SJSA1 (cell line): ENCODE measurements at regions not wholly inside any gene's neighbourhood (a gene's known extent, or its start where the extent isn't known, plus 50 kb on each side); places are given as distances from the start of the nearest gene placed in this dataset.

Source experiments
- DNase-seq, 2 experiments: peaks; one replicate each; pipeline ENCODE4 v3.0.0-alpha.2; 2015 to 2020; ENCODE audit warnings: low spot score in 2 of 2, low read depth in 1 of 2
- H3K27ac ChIP-seq: fragments of 250-450 bp; sonication (Bioruptor Pico); 2 replicates; pipeline ENCODE4 v1.5.1; 2020; ENCODE audit warnings: mild to moderate bottlenecking, moderate library complexity
- H3K27me3 ChIP-seq: fragments of 250-450 bp; sonication (Bioruptor Pico); replicated peaks from 2 replicates; pipeline ENCODE4 v1.5.1; 2020; ENCODE audit warnings: mild to moderate bottlenecking, moderate library complexity
- H3K36me3 ChIP-seq: fragments of 250-450 bp; sonication (Bioruptor Pico); 2 replicates; pipeline ENCODE4 v1.5.1; 2020; ENCODE audit warnings: mild to moderate bottlenecking
- H3K4me1 ChIP-seq: fragments of 250-450 bp; sonication (Bioruptor Pico); replicated peaks from 2 replicates; pipeline ENCODE4 v1.6.1; 2021; ENCODE audit warnings: mild to moderate bottlenecking
- H3K4me3 ChIP-seq: fragments of 250-450 bp; sonication (Bioruptor Pico); 2 replicates; pipeline ENCODE4 v1.5.1; 2020; ENCODE audit warnings: mild to moderate bottlenecking
- H3K9me3 ChIP-seq: fragments of 250-450 bp; sonication (Bioruptor Pico); replicated peaks from 2 replicates; pipeline ENCODE4 v1.5.1; 2020; ENCODE audit warnings: mild to moderate bottlenecking

GRCh38 chr11:127238321-127238720 is 237.8 kb upstream of the KIRREL3 start:
- Histone ChIP-seq H3K36me3 (no peaks in the 10 kb centered on the region), H3K9me3 (no peaks in the 10 kb centered on the region), H3K4me1 (no peaks in the 10 kb centered on the region), H3K27me3 (no peaks in the 10 kb centered on the region), H3K4me3 (no peak overlapping the region), H3K27ac (no peak overlapping the region)
- no peak for DNase-seq

GRCh38 chr11:127236776-127237175 is 236.2 kb upstream of the KIRREL3 start:
- no peak overlapping the region for H3K27ac ChIP-seq
- no peaks in the 10 kb centered on the region for H3K9me3 ChIP-seq

GRCh38 chr11:127233998-127234397 is 233.4 kb upstream of the KIRREL3 start:
- H3K27me3 ChIP-seq = no peaks in the 10 kb centered on the region
- H3K4me1 ChIP-seq = no peaks in the 10 kb centered on the region
- H3K27ac ChIP-seq = no peak overlapping the region
- H3K9me3 ChIP-seq = no peaks in the 10 kb centered on the region
- no peaks in the 10 kb centered on the region for H3K36me3 ChIP-seq
- H3K4me3 ChIP-seq = no peak overlapping the region
- DNase-seq = no peak

More at GRCh38 chr11:127236776-127237175, 236.2 kb upstream of the KIRREL3 start:
- Histone ChIP-seq H3K27me3 (no peaks in the 10 kb centered on the region), H3K4me1 (no peaks in the 10 kb centered on the region), H3K4me3 (no peak overlapping the region), H3K36me3 (no peaks in the 10 kb centered on the region)
- DNase-seq = no peak

- DNase-seq = no peak
- H3K9me3 ChIP-seq = no peaks in the 10 kb centered on the region
- H3K27me3 ChIP-seq = no peaks in the 10 kb centered on the region
Measured at GRCh38 chr11:127230392-127230791, 229.8 kb upstream of the KIRREL3 start.

GRCh38 chr11:127226949-127227348 is 226.4 kb upstream of the KIRREL3 start:
- Histone ChIP-seq H3K27ac (no peak overlapping the region), H3K4me3 (no peak overlapping the region), H3K36me3 (no peaks in the 10 kb centered on the region), H3K27me3 (no peaks in the 10 kb centered on the region), H3K9me3 (no peaks in the 10 kb centered on the region), H3K4me1 (no peaks in the 10 kb centered on the region)
- no peak for DNase-seq

More at GRCh38 chr11:127230392-127230791, 229.8 kb upstream of the KIRREL3 start:
- no peaks in the 10 kb centered on the region for H3K36me3 ChIP-seq
- H3K4me1 ChIP-seq = no peaks in the 10 kb centered on the region
- H3K4me3 ChIP-seq = no peak overlapping the region
- no peak overlapping the region for H3K27ac ChIP-seq

GRCh38 chr11:127226380-127226779 is 225.8 kb upstream of the KIRREL3 start:
- Histone ChIP-seq H3K9me3 (no peaks in the 10 kb centered on the region), H3K27me3 (no peaks in the 10 kb centered on the region), H3K4me3 (no peak overlapping the region), H3K36me3 (no peaks in the 10 kb centered on the region), H3K4me1 (no peaks in the 10 kb centered on the region), H3K27ac (no peak overlapping the region)
- no peak for DNase-seq

GRCh38 chr11:127225619-127226018 is 225.0 kb upstream of the KIRREL3 start:
- Histone ChIP-seq H3K4me3 (no peak overlapping the region), H3K27ac (no peak overlapping the region), H3K27me3 (no peaks in the 10 kb centered on the region), H3K9me3 (no peaks in the 10 kb centered on the region), H3K36me3 (no peaks in the 10 kb centered on the region), H3K4me1 (no peaks in the 10 kb centered on the region)
- no peak for DNase-seq

GRCh38 chr11:127224276-127224675 is 223.7 kb upstream of the KIRREL3 start:
- no peaks in the 10 kb centered on the region for H3K27me3 ChIP-seq
- H3K4me3 ChIP-seq = no peak overlapping the region
- no peak overlapping the region for H3K27ac ChIP-seq
- no peaks in the 10 kb centered on the region for H3K9me3 ChIP-seq
- no peaks in the 10 kb centered on the region for H3K4me1 ChIP-seq
- H3K36me3 ChIP-seq = no peaks in the 10 kb centered on the region
- DNase-seq = no peak

GRCh38 chr11:127223633-127224032 is 223.1 kb upstream of the KIRREL3 start:
- Histone ChIP-seq H3K4me3 (no peak overlapping the region), H3K27ac (no peak overlapping the region), H3K9me3 (no peaks in the 10 kb centered on the region), H3K36me3 (no peaks in the 10 kb centered on the region), H3K27me3 (no peaks in the 10 kb centered on the region), H3K4me1 (no peaks in the 10 kb centered on the region)
- no peak for DNase-seq

GRCh38 chr11:127223026-127223425 is 222.5 kb upstream of the KIRREL3 start:
- Histone ChIP-seq H3K4me1 (no peaks in the 10 kb centered on the region), H3K4me3 (no peak overlapping the region), H3K9me3 (no peaks in the 10 kb centered on the region), H3K27me3 (no peaks in the 10 kb centered on the region), H3K27ac (no peak overlapping the region), H3K36me3 (no peaks in the 10 kb centered on the region)
- DNase-seq = no peak

- Histone ChIP-seq H3K27me3 (no peaks in the 10 kb centered on the region), H3K36me3 (no peaks in the 10 kb centered on the region), H3K27ac (no peak overlapping the region), H3K9me3 (no peaks in the 10 kb centered on the region), H3K4me1 (no peaks in the 10 kb centered on the region), H3K4me3 (no peak overlapping the region)
- no peak for DNase-seq
Measured at GRCh38 chr11:127219704-127220103, 219.1 kb upstream of the KIRREL3 start.

GRCh38 chr11:127218275-127218608 is 217.7 kb upstream of the KIRREL3 start:
- DNase-seq = no peak
- Histone ChIP-seq H3K4me3 (no peak overlapping the region), H3K27me3 (no peaks in the 10 kb centered on the region), H3K4me1 (no peaks in the 10 kb centered on the region), H3K27ac (no peak overlapping the region), H3K36me3 (no peaks in the 10 kb centered on the region), H3K9me3 (no peaks in the 10 kb centered on the region)

GRCh38 chr11:127217452-127218274 is 217.1 kb upstream of the KIRREL3 start:
- no peaks in the 10 kb centered on the region for H3K4me1 ChIP-seq
- DNase-seq = no peak
- no peak overlapping the region for H3K27ac ChIP-seq
- H3K9me3 ChIP-seq = no peaks in the 10 kb centered on the region
- H3K36me3 ChIP-seq = no peaks in the 10 kb centered on the region
- H3K27me3 ChIP-seq = no peaks in the 10 kb centered on the region
- H3K4me3 ChIP-seq = no peak overlapping the region

GRCh38 chr11:127205688-127206217 is 205.2 kb upstream of the KIRREL3 start:
- Histone ChIP-seq H3K9me3 (no peaks in the 10 kb centered on the region), H3K4me1 (no peaks in the 10 kb centered on the region), H3K36me3 (no peaks in the 10 kb centered on the region), H3K27me3 (no peaks in the 10 kb centered on the region), H3K27ac (no peak overlapping the region), H3K4me3 (no peak overlapping the region)
- DNase-seq = no peak
